ENCODE measurements at regions not wholly inside any gene's neighbourhood (a gene's known extent, or its start where the extent isn't known, plus 50 kb on each side); places are given as distances from the start of the nearest gene placed in this dataset.

DNA sequence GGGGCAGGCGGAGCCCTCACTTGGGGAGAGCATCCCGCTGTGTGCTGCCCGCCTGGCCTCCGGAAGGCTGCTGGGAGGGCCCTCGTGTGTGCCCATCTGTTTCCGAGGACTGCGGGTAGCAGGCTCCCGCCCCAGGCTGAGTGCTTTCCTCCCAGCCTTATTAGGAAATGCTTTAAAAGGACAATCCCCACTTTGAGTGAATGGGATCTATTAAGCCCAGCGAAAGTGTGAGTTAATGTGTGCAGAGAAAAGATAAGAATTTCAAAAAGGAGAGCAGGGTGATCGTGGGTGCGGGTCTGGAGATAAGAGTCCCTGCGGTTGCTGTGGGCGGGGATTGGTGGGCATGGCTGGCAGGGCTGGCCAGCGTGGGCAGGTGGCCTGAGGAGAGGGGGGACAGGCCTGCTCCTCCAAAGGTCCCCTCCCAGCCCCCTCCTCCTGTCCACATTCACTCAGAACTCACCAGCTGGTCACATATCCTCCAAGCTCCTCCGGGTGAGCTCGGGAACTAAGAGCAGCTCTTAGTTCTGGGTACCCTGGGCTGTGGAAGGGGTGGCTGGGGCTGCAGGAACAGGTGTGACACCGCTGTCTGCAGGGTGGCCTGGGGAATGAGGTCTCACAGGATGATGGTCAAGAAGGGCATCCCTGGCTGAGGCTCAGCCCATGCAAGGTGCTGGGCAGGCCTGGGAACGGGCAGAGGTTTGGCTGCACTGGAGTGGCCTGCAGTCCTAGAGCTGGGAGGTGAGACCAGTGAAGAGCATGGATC, 1260.3 kb downstream of the BRD1 start:
- no peak for DNase-seq
- Histone ChIP-seq H3K27me3 (replicated peaks; ENCODE audit: control insufficient read depth, insufficient read depth, low read length, poor library complexity, severe bottlenecking) (no peaks in the 10 kb centered on the region), H3K9me3 (ENCODE audit: control insufficient read depth, low read length) (peaks cover 6% of the 10 kb centered on the region), H3K36me3 (ENCODE audit: control insufficient read depth, insufficient read depth, low read length) (no peaks in the 10 kb centered on the region), H3K4me3 (ENCODE audit: insufficient read depth, low read depth, low read length, poor library complexity, severe bottlenecking) (no peak overlapping the region), H3K27ac (ENCODE audit: insufficient read depth, low read length, poor library complexity, severe bottlenecking) (no peak overlapping the region), H3K4me1 (ENCODE audit: control insufficient read depth, insufficient read depth, low read length, poor library complexity, severe bottlenecking) (no peaks in the 10 kb centered on the region)

DNA sequence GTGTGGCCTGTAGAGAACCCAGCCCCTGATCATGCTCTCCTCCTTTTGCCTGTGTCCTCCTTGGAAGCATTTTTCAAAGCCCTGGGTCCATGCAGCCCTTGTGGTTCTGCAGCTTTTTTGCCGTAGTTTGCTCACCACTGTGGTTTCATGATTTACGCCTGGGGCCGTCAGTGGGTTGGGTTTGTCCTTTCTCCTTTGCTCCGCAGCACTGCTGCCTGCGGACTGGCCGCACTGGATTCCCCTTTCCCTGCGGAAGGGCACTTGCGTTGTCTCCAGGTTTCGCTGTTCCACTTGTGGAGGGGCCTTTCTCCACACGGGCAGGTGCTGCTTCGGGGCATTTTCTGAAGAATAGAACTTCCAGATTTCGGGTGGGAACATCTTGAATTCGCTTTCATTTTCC, 1260.9 kb downstream of the BRD1 start:
- no peak overlapping the region for H3K27ac ChIP-seq (ENCODE audit: insufficient read depth, low read length, poor library complexity, severe bottlenecking)
- H3K4me1 ChIP-seq (ENCODE audit: control insufficient read depth, insufficient read depth, low read length, poor library complexity, severe bottlenecking), result no peaks in the 10 kb centered on the region
- no peaks in the 10 kb centered on the region for H3K36me3 ChIP-seq (ENCODE audit: control insufficient read depth, insufficient read depth, low read length)
- peaks cover 6% of the 10 kb centered on the region for H3K9me3 ChIP-seq (ENCODE audit: control insufficient read depth, low read length)
- no peaks in the 10 kb centered on the region for H3K27me3 ChIP-seq (replicated peaks; ENCODE audit: control insufficient read depth, insufficient read depth, low read length, poor library complexity, severe bottlenecking)
- no peak for DNase-seq
- H3K4me3 ChIP-seq (ENCODE audit: insufficient read depth, low read depth, low read length, poor library complexity, severe bottlenecking), result no peak overlapping the region

DNA sequence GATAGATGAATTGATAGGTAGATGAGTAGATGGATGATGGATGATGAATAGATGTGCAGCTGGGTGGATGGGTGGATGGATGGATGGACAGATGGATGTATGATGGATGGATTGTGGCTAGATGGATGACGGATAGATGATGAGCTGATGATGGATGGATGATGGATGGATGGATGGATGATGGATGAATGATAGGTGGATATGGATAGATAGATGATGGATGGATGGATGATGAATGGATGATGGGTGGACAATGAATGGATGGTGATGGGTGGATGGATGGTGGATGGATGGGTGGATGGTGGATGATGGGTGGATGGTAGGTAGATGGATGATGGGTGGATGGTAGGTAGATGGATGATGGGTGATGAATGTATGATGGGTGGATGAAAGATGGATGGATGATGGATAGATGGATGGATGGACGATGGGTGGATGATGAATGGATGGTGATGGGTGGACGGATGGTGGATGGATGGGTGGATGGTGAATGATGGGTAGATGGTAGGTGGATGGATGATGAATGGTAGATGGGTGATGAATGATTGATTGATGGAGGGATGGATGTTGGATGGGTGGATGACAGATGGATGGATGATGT, 1261.7 kb downstream of the BRD1 start:
- Histone ChIP-seq H3K9me3 (ENCODE audit: control insufficient read depth, low read length) (peaks cover 6% of the 10 kb centered on the region), H3K4me3 (ENCODE audit: insufficient read depth, low read depth, low read length, poor library complexity, severe bottlenecking) (no peak overlapping the region), H3K4me1 (ENCODE audit: control insufficient read depth, insufficient read depth, low read length, poor library complexity, severe bottlenecking) (no peaks in the 10 kb centered on the region), H3K27ac (ENCODE audit: insufficient read depth, low read length, poor library complexity, severe bottlenecking) (no peak overlapping the region), H3K36me3 (ENCODE audit: control insufficient read depth, insufficient read depth, low read length) (no peaks in the 10 kb centered on the region), H3K27me3 (replicated peaks; ENCODE audit: control insufficient read depth, insufficient read depth, low read length, poor library complexity, severe bottlenecking) (no peaks in the 10 kb centered on the region)
- no peak for DNase-seq

DNA sequence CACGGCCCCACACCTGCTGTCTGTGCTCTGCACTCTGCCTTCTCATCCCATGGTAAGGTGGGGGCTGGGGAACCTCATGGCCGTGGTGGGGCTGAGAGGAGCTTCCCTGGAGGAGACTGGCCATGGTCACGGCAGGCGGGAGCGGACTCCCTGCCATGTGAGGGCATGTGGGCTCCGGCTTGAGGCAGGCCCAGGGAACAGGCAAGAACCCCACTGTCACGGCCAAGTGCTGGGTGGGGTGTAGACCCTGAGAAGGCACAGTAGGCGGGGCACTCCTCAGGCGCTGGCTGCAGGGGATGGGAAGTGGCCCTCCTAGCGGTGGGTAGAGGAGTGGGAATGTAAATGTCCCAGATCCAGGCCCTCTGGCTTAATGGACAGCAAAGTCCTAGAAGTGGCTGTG, 1262.7 kb downstream of the BRD1 start:
- Histone ChIP-seq H3K9me3 (ENCODE audit: control insufficient read depth, low read length) (no peaks in the 10 kb centered on the region), H3K27me3 (replicated peaks; ENCODE audit: control insufficient read depth, insufficient read depth, low read length, poor library complexity, severe bottlenecking) (no peaks in the 10 kb centered on the region), H3K4me3 (ENCODE audit: insufficient read depth, low read depth, low read length, poor library complexity, severe bottlenecking) (no peak overlapping the region), H3K27ac (ENCODE audit: insufficient read depth, low read length, poor library complexity, severe bottlenecking) (no peak overlapping the region), H3K36me3 (ENCODE audit: control insufficient read depth, insufficient read depth, low read length) (no peaks in the 10 kb centered on the region), H3K4me1 (ENCODE audit: control insufficient read depth, insufficient read depth, low read length, poor library complexity, severe bottlenecking) (no peaks in the 10 kb centered on the region)
- no peak for DNase-seq

DNA sequence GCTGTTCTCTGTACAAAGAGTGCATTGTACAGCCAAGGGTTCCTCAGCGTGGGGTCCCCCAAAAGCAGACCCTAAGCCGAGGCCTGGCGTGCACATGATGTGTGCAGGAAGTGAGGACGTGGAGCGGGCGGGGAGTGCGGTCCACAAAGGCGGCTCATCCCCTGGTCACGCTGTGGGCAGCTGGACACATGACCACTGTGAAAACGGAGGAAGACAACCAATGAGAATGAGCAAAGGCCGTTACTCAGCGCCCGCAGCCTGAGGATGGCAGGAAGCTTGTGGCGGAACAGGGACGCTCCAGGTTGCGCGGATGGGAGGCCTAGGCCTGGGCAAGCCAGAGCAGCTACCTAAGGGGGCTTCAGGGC, 1263.7 kb downstream of the BRD1 start:
- no peak overlapping the region for H3K27ac ChIP-seq (ENCODE audit: insufficient read depth, low read length, poor library complexity, severe bottlenecking)
- H3K4me3 ChIP-seq (ENCODE audit: insufficient read depth, low read depth, low read length, poor library complexity, severe bottlenecking), result no peak overlapping the region
- no peak for DNase-seq
- no peaks in the 10 kb centered on the region for H3K9me3 ChIP-seq (ENCODE audit: control insufficient read depth, low read length)
- no peaks in the 10 kb centered on the region for H3K36me3 ChIP-seq (ENCODE audit: control insufficient read depth, insufficient read depth, low read length)
- H3K27me3 ChIP-seq (replicated peaks; ENCODE audit: control insufficient read depth, insufficient read depth, low read length, poor library complexity, severe bottlenecking), result no peaks in the 10 kb centered on the region
- H3K4me1 ChIP-seq (ENCODE audit: control insufficient read depth, insufficient read depth, low read length, poor library complexity, severe bottlenecking), result no peaks in the 10 kb centered on the region

DNA sequence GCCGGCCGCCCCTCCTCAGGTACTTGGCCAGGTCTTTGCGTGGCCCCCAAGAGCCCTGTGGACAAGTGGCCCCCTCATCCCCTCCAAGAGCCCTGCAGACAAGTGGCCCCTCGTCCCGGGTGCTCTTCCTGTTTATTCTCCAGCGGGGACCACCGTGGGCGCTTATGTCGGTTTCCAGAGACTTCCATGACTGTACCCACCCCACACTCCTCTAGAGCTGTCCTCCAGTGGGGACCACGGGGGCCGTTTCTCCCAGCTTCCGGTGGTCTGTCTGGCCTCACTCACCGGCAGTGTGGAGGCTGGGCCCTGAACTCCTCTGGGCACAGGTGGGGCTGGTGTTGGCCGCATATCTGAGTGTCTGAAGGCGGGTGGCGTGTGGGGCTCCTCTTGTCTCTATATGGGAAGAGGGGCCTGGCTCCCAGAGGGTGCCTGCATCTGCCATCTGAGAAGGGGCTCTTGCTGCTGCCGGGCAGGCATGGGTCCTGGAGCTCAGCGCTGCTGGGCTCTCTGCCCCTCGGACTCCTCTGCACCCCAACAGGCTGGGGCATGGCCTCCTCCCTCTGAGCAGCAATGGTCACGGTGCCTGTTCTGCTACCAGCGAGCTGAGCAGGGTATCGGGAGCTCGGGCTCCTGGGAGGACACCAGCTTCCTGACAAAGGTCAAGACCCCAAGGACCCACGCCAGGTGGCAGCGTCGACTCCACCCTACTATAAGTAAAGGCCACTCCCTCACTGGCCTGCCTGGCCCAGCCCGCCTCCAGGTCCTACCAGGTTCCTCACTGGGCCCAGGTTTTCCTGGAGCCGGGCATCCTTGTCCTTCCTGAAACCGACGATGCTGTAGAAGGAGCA, 1264.3 kb downstream of the BRD1 start:
- no peak overlapping the region for H3K4me3 ChIP-seq (ENCODE audit: insufficient read depth, low read depth, low read length, poor library complexity, severe bottlenecking)
- no peaks in the 10 kb centered on the region for H3K4me1 ChIP-seq (ENCODE audit: control insufficient read depth, insufficient read depth, low read length, poor library complexity, severe bottlenecking)
- no peaks in the 10 kb centered on the region for H3K27me3 ChIP-seq (replicated peaks; ENCODE audit: control insufficient read depth, insufficient read depth, low read length, poor library complexity, severe bottlenecking)
- no peak overlapping the region for H3K27ac ChIP-seq (ENCODE audit: insufficient read depth, low read length, poor library complexity, severe bottlenecking)
- no peaks in the 10 kb centered on the region for H3K36me3 ChIP-seq (ENCODE audit: control insufficient read depth, insufficient read depth, low read length)
- H3K9me3 ChIP-seq (ENCODE audit: control insufficient read depth, low read length), result no peaks in the 10 kb centered on the region
- DNase-seq, result no peak

DNA sequence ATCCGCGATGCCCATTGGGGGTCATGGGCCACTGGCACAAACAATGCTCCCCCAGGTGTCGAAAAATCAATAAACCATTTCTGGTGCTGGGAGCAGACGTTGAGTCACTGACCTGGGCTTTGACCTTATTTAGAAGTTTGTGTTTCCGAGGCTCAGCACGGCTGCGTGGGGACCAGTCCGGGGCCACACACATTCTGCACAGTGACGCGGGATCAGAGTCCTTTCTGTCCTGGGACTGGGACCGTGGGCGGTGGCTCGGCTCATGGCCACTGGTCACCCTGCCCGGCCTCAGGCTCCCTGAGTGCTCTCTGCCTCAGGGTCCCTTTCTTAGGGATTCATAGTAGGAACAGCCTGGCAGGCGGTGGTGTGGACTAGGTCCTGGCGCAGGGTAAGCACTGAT, 1266.0 kb downstream of the BRD1 start:
- H3K36me3 ChIP-seq (ENCODE audit: control insufficient read depth, insufficient read depth, low read length), result no peaks in the 10 kb centered on the region

DNA sequence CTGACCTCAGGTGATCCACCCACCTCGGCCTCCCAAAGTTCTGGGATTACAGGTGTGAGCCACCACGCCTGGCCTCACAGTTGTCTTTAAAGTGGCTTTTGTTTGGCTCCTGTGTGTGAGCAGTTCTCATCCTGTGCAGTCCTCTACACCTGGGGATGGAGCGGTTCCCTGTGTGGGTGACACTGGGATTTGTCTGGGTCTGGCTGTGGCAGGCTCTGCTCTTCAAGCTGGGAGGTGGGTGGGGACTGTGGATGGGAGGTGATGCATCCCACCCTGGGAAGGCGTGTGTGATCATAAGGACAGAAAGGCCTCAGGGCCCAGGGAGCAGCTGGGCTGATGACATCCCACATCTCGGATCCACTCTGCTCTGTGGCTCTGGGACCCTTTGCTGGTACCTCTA, 1266.8 kb downstream of the BRD1 start:
- H3K4me3 ChIP-seq (ENCODE audit: insufficient read depth, low read depth, low read length, poor library complexity, severe bottlenecking), result no peak overlapping the region
- no peaks in the 10 kb centered on the region for H3K36me3 ChIP-seq (ENCODE audit: control insufficient read depth, insufficient read depth, low read length)
- H3K27ac ChIP-seq (ENCODE audit: insufficient read depth, low read length, poor library complexity, severe bottlenecking), result no peak overlapping the region
- H3K27me3 ChIP-seq (replicated peaks; ENCODE audit: control insufficient read depth, insufficient read depth, low read length, poor library complexity, severe bottlenecking), result no peaks in the 10 kb centered on the region
- no peak for DNase-seq
- no peaks in the 10 kb centered on the region for H3K9me3 ChIP-seq (ENCODE audit: control insufficient read depth, low read length)
- H3K4me1 ChIP-seq (ENCODE audit: control insufficient read depth, insufficient read depth, low read length, poor library complexity, severe bottlenecking), result no peaks in the 10 kb centered on the region

More for the DNA sequence above, 1266.0 kb downstream of the BRD1 start:
- DNase-seq, result no peak
- no peaks in the 10 kb centered on the region for H3K4me1 ChIP-seq (ENCODE audit: control insufficient read depth, insufficient read depth, low read length, poor library complexity, severe bottlenecking)
- H3K9me3 ChIP-seq (ENCODE audit: control insufficient read depth, low read length), result no peaks in the 10 kb centered on the region
- no peaks in the 10 kb centered on the region for H3K27me3 ChIP-seq (replicated peaks; ENCODE audit: control insufficient read depth, insufficient read depth, low read length, poor library complexity, severe bottlenecking)
- H3K4me3 ChIP-seq (ENCODE audit: insufficient read depth, low read depth, low read length, poor library complexity, severe bottlenecking), result no peak overlapping the region
- H3K27ac ChIP-seq (ENCODE audit: insufficient read depth, low read length, poor library complexity, severe bottlenecking), result no peak overlapping the region

DNA sequence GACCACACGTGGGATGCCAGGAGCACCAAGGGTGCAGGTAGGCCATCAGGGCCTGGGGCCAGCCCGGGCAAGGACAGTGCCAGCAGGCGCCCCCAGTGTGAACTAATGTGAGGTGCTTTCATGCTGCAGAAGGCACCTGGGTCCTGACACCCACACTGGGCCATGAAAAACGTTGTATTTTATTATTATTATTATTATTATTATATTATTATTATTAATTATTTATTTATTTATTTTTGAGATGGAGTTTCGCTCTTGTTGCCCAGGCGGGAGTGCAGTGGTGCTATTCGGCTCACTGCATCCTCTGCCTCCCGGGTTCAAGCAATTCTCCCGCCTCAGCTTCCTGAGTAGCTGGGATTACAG, 1267.3 kb downstream of the BRD1 start:
- Histone ChIP-seq H3K4me3 (ENCODE audit: insufficient read depth, low read depth, low read length, poor library complexity, severe bottlenecking) (no peak overlapping the region), H3K9me3 (ENCODE audit: control insufficient read depth, low read length) (no peaks in the 10 kb centered on the region), H3K4me1 (ENCODE audit: control insufficient read depth, insufficient read depth, low read length, poor library complexity, severe bottlenecking) (no peaks in the 10 kb centered on the region), H3K27me3 (replicated peaks; ENCODE audit: control insufficient read depth, insufficient read depth, low read length, poor library complexity, severe bottlenecking) (no peaks in the 10 kb centered on the region), H3K36me3 (ENCODE audit: control insufficient read depth, insufficient read depth, low read length) (no peaks in the 10 kb centered on the region), H3K27ac (ENCODE audit: insufficient read depth, low read length, poor library complexity, severe bottlenecking) (no peak overlapping the region)
- no peak for DNase-seq
